Transverse colon (tissue), 3 donors: ENCODE measurements at regions not wholly inside any gene's neighbourhood (a gene's known extent, or its start where the extent isn't known, plus 50 kb on each side); places are given as distances from the start of the nearest gene placed in this dataset.

Experiments used
- CTCF ChIP-seq, 5 experiments: fragments of 200-600 bp in 3 of 5; fragments of 450-650 bp in 2 of 5; sonication (generic) in 3 of 5; IDR thresholded peaks; 1 replicate in 2 of 5; 2 replicates in 3 of 5; pipeline ENCODE4 v1.5.1; 2016 to 2017; ENCODE audit warnings: antibody characterized with exemption in 5 of 5, inconsistent platforms in 3 of 5, mild to moderate bottlenecking in 2 of 5, moderate library complexity in 1 of 5
- EP300 ChIP-seq: sonication (generic); formaldehyde crosslinking; IDR thresholded peaks from one replicate; pipeline ENCODE4 v1.6.1; 2017; ENCODE audit warnings: antibody characterized with exemption, low read depth
- POLR2A ChIP-seq: fragments of 450-650 bp; IDR thresholded peaks from one replicate; pipeline ENCODE4 v1.6.1; 2016; ENCODE audit warnings: antibody characterized with exemption, mild to moderate bottlenecking, moderate library complexity

- TF ChIP-seq CTCF (IDR thresholded peaks at IDR 0.05): no peak
- TF ChIP-seq POLR2A: no peak
- TF ChIP-seq EP300: no peak
Measured at GRCh38 chr5:114648940-114649339, 287.1 kb downstream of the KCNN2 start.
